HCT116 (cell line): ENCODE measurements at regions not wholly inside any gene's neighbourhood (a gene's known extent, or its start where the extent isn't known, plus 50 kb on each side); places are given as distances from the start of the nearest gene placed in this dataset.

Source experiments
- ATAC-seq: fragments of 200-7000 bp; cut with Tn5 transposase; 2 replicates; pipeline ENCODE4 v1.9.1; 2020; ENCODE audit warnings: mild to moderate bottlenecking, moderate library complexity
- BruUV-seq: library from RNA; stranded (reverse); fragments of 400-500 nt; replicated peaks from 2 replicates; lab custom pipeline; 2021; lab: Mats Ljungman, UMichigan
- CTCF ChIA-PET: fragments of 300-600 bp; sonication (Branson Sonifier 250); formaldehyde crosslinking; loops from one replicate; lab custom pipeline; 2021; ENCODE audit warnings: antibody characterized with exemption; lab: Charles Lee
- POLR2A ChIA-PET: fragments of 300-600, 350-600 bp; sonication (Branson Sonifier 250); formaldehyde crosslinking; loops from one replicate; lab custom pipeline; 2021; ENCODE audit warnings: antibody characterized with exemption; lab: Charles Lee
- RAD21 ChIA-PET, 2 experiments: fragments of 300-600 bp; sonication (Branson Sonifier 250); formaldehyde crosslinking; loops; one replicate each; lab custom pipeline; 2023; ENCODE audit warnings: low total read pairs in 2 of 2; ENCODE audit not compliant: uncharacterized antibody in 2 of 2, unreplicated experiment in 2 of 2, low non-redundant PET in 1 of 2; lab: Charles Lee
- DNase-seq: peaks from one replicate; pipeline ENCODE4 v3.0.0-alpha.2; 2010; ENCODE audit warnings: low read depth, low spot score
- H2AFZ ChIP-seq: fragments of 200-600 bp; shearing (Covaris generic), sonication (generic); 2 replicates; pipeline ENCODE4 v1.6.1; 2017; ENCODE audit warnings: low read depth, mixed run types, mixed read lengths, antibody characterized with exemption, low read length; ENCODE audit not compliant: poor library complexity, severe bottlenecking
- H3K27ac ChIP-seq: 2 replicates; pipeline ENCODE4 v1.5.1; 2012; ENCODE audit warnings: low read depth, low read length
- H3K27me3 ChIP-seq: fragments of 200-600 bp; sonication (generic); 2 replicates; pipeline ENCODE4 v1.6.1; 2016; ENCODE audit warnings: mixed run types, low read length, mixed read lengths; ENCODE audit not compliant: insufficient read depth
- H3K36me3 ChIP-seq, 2 experiments: fragments of 200-500 bp in 1 of 2; fragments of 200-600 bp in 1 of 2; sonication (Bioruptor generic) in 1 of 2; sonication (generic) in 1 of 2; 2 replicates each; pipeline versions ENCODE4 v1.5.1 to v1.6.1; 2014 to 2016; ENCODE audit warnings: low read length in 2 of 2, inconsistent platforms in 1 of 2, mixed read lengths in 1 of 2, mixed run types in 1 of 2; ENCODE audit not compliant: insufficient read depth in 2 of 2, control insufficient read depth in 1 of 2
- H3K4me1 ChIP-seq, 2 experiments: fragments of 200-600 bp in 1 of 2; sonication (generic) in 1 of 2; 2 replicates each; pipeline versions ENCODE4 v1.5.1 to v1.6.1; 2012 to 2017; ENCODE audit warnings: low read length in 2 of 2, inconsistent platforms in 1 of 2, mild to moderate bottlenecking in 1 of 2, mixed read lengths in 1 of 2, mixed run types in 1 of 2, moderate library complexity in 1 of 2; ENCODE audit not compliant: insufficient read depth in 2 of 2, control insufficient read depth in 1 of 2
- H3K4me2 ChIP-seq: fragments of 200-600 bp; sonication (generic); 2 replicates; pipeline ENCODE4 v1.6.1; 2017; ENCODE audit warnings: mixed run types, low read length, mixed read lengths
- H3K4me3 ChIP-seq, 2 experiments: fragments of 200-600 bp in 1 of 2; sonication (generic) in 1 of 2; replicated peaks in 1 of 2; 2 replicates each; pipeline ENCODE4 v1.5.1; 2011 to 2016; ENCODE audit warnings: low read length in 2 of 2, control low read depth in 1 of 2, low read depth in 1 of 2, mild to moderate bottlenecking in 1 of 2, mixed read lengths in 1 of 2, mixed run types in 1 of 2
- H3K79me2 ChIP-seq: fragments of 200-600 bp; sonication (generic); 2 replicates; pipeline ENCODE4 v1.6.1; 2017; ENCODE audit warnings: mild to moderate bottlenecking, mixed run types, low read length, moderate library complexity, mixed read lengths; ENCODE audit not compliant: insufficient read depth
- H3K9ac ChIP-seq: fragments of 200-600 bp; sonication (generic); 2 replicates; pipeline ENCODE4 v1.6.1; 2016; ENCODE audit warnings: low read length, mixed read lengths
- H3K9me2 ChIP-seq: fragments of 200-600 bp; sonication (generic), shearing (Covaris generic); 2 replicates; pipeline ENCODE4 v1.6.1; 2017; ENCODE audit warnings: mixed run types, mild to moderate bottlenecking, moderate library complexity; ENCODE audit not compliant: insufficient read depth
- H3K9me3 ChIP-seq, 2 experiments: fragments of 200-500 bp in 1 of 2; fragments of 200-600 bp in 1 of 2; sonication (Bioruptor generic) in 1 of 2; sonication (generic) in 1 of 2; 2 replicates each; pipeline ENCODE4 v1.6.1; 2014 to 2017; ENCODE audit warnings: low read length in 2 of 2, mixed read lengths in 2 of 2, inconsistent platforms in 1 of 2, low read depth in 1 of 2, mild to moderate bottlenecking in 1 of 2, mixed run types in 1 of 2, moderate library complexity in 1 of 2; ENCODE audit not compliant: control insufficient read depth in 1 of 2, insufficient read depth in 1 of 2
- H4K20me1 ChIP-seq: fragments of 200-600 bp; sonication (generic), shearing (Covaris generic); 2 replicates; pipeline ENCODE4 v1.6.1; 2017; ENCODE audit warnings: mixed run types, mild to moderate bottlenecking, moderate library complexity; ENCODE audit not compliant: insufficient read depth
- CBX3 ChIP-seq: IDR thresholded peaks from 2 replicates; pipeline ENCODE4 v1.6.1; 2012; ENCODE audit warnings: low read depth
- CEBPB ChIP-seq: IDR thresholded peaks from 2 replicates; pipeline ENCODE4 v1.6.1; 2012; ENCODE audit warnings: low read depth
- EGR1 ChIP-seq: IDR thresholded peaks from 2 replicates; pipeline ENCODE4 v1.6.1; 2012; ENCODE audit warnings: low read depth
- ELF1 ChIP-seq: IDR thresholded peaks from 2 replicates; pipeline ENCODE4 v1.6.1; 2012; ENCODE audit warnings: low read depth, borderline replicate concordance
- EZH2 ChIP-seq: fragments of 200-600 bp; sonication (generic); IDR thresholded peaks from 2 replicates; pipeline ENCODE4 v1.6.1; 2017; ENCODE audit warnings: antibody characterized with exemption, mixed run types
- EZH2phosphoT487 ChIP-seq: fragments of 200-600 bp; IDR thresholded peaks from 2 replicates; pipeline ENCODE4 v1.6.1; 2018; ENCODE audit warnings: antibody characterized with exemption, borderline replicate concordance
- FOSL1 ChIP-seq: IDR thresholded peaks from 2 replicates; pipeline ENCODE4 v1.6.1; 2012; ENCODE audit warnings: low read depth
- JUND ChIP-seq: IDR thresholded peaks from 2 replicates; pipeline ENCODE4 v1.6.1; 2012
- POLR2AphosphoS5 ChIP-seq: IDR thresholded peaks from 2 replicates; pipeline ENCODE4 v1.6.1; 2011; ENCODE audit warnings: mild to moderate bottlenecking, low read depth, low read length, moderate library complexity
- RAD21 ChIP-seq: IDR thresholded peaks from 2 replicates; pipeline ENCODE4 v1.6.1; 2012; ENCODE audit warnings: low read depth, mild to moderate bottlenecking
- SP1 ChIP-seq: IDR thresholded peaks from 2 replicates; pipeline ENCODE4 v1.6.1; 2012; ENCODE audit warnings: low read depth
- SRF ChIP-seq: IDR thresholded peaks from 2 replicates; pipeline ENCODE4 v1.6.1; 2012; ENCODE audit warnings: low read depth
- TCF7L2 ChIP-seq: IDR thresholded peaks from 2 replicates; pipeline ENCODE4 v1.7.0; 2011; ENCODE audit warnings: borderline replicate concordance, inconsistent platforms; ENCODE audit not compliant: insufficient read depth, insufficient read length; ENCODE audit errors: extremely low read depth
- YY1 ChIP-seq: IDR thresholded peaks from 2 replicates; pipeline ENCODE4 v1.6.1; 2011; ENCODE audit warnings: low read length, low read depth, moderate library complexity, mild to moderate bottlenecking; ENCODE audit not compliant: insufficient replicate concordance; ENCODE audit errors: extremely low read depth
- ZNF274 ChIP-seq: fragments of 200-500 bp; sonication (Bioruptor generic); IDR thresholded peaks from 2 replicates; pipeline ENCODE4 v1.6.1; 2014; ENCODE audit warnings: mild to moderate bottlenecking, low read depth, low read length, inconsistent platforms
- intact Hi-C: fragments of 100-400 bp; cut with micrococcal nuclease; formaldehyde crosslinking; loops from 2 replicates; pipeline ENCODE4 v1.10.0; 2022
- TF ChIP-seq, protein P1 (sequence below): IDR thresholded peaks from 2 replicates; pipeline ENCODE4 v1.6.1; 2012
- TF ChIP-seq, protein P2 (sequence below): IDR thresholded peaks from 2 replicates; pipeline ENCODE4 v1.6.1; 2011; ENCODE audit warnings: mild to moderate bottlenecking, low read length, moderate library complexity; ENCODE audit not compliant: insufficient replicate concordance; ENCODE audit errors: extremely low read depth
- TF ChIP-seq, protein P3 (sequence below): IDR thresholded peaks from 2 replicates; pipeline ENCODE4 v1.6.1; 2012
- TF ChIP-seq, protein P4 (sequence below), 3 experiments: fragments of 200-600 bp in 1 of 3; sonication (generic) in 1 of 3; IDR thresholded peaks in 2 of 3; conservative IDR thresholded peaks in 1 of 3; 2 replicates each; pipeline ENCODE4 v1.5.1; 2012 to 2017; ENCODE audit warnings: low read depth in 2 of 3, low read length in 2 of 3, antibody characterized with exemption in 1 of 3, borderline replicate concordance in 1 of 3, control low read depth in 1 of 3, mild to moderate bottlenecking in 1 of 3, mixed read lengths in 1 of 3, mixed run types in 1 of 3, moderate library complexity in 1 of 3; ENCODE audit not compliant: insufficient read depth in 1 of 3
- TF ChIP-seq, protein P5 (sequence below): IDR thresholded peaks from 2 replicates; pipeline ENCODE4 v1.6.1; 2012; ENCODE audit warnings: low read depth

DNA sequence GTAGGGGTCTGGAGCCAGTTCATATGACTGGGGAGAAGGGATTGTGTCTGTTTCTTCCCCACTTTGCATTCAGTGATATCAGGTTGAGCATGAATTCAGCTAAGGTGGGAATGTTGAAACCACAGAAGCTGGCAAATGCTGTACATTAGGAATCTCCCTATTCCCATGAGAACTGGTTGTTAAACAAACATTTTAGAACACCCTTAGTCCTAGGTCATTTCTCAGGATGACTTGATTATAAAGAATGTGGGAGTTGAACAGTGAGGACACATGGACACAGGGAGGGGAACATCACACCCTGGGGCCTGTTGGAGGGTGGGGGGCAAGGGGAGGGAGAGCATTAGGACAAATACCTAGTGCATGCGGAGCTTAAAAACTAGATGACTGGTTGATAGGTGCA, 62.6 kb upstream of the LIMCH1 start:
- no TSS peak for BruUV-seq
- ChIA-PET RAD21 (no interaction called here), CTCF (no interaction called here), POLR2A (no interaction called here)
- H3K9me2 ChIP-seq = no peaks in the 10 kb centered on the region; the same call in 1 of the 2 replicates
- no peak for ATAC-seq
- H3K4me1 ChIP-seq = no peaks in the 10 kb centered on the region
- H2AFZ ChIP-seq = no peak overlapping the region
- no peaks in the 10 kb centered on the region for H3K9me3 ChIP-seq
- TF ChIP-seq ELF1 (no peak), POLR2AphosphoS5 (no peak), SP1 (no peak), SRF (no peak), TCF7L2 (no peak), FOSL1 (no peak), JUND (no peak), CBX3 (no peak), RAD21 (no peak), EGR1 (no peak), EZH2phosphoT487 (no peak), YY1 (no peak), ZNF274 (no peak), CEBPB (no peak), EZH2 (no peak)
- TF ChIP-seq, protein P1, sequence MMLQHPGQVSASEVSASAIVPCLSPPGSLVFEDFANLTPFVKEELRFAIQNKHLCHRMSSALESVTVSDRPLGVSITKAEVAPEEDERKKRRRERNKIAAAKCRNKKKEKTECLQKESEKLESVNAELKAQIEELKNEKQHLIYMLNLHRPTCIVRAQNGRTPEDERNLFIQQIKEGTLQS = no peak
- TF ChIP-seq, protein P2, sequence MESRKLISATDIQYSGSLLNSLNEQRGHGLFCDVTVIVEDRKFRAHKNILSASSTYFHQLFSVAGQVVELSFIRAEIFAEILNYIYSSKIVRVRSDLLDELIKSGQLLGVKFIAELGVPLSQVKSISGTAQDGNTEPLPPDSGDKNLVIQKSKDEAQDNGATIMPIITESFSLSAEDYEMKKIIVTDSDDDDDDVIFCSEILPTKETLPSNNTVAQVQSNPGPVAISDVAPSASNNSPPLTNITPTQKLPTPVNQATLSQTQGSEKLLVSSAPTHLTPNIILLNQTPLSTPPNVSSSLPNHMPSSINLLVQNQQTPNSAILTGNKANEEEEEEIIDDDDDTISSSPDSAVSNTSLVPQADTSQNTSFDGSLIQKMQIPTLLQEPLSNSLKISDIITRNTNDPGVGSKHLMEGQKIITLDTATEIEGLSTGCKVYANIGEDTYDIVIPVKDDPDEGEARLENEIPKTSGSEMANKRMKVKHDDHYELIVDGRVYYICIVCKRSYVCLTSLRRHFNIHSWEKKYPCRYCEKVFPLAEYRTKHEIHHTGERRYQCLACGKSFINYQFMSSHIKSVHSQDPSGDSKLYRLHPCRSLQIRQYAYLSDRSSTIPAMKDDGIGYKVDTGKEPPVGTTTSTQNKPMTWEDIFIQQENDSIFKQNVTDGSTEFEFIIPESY = no peak
- TF ChIP-seq, protein P3, sequence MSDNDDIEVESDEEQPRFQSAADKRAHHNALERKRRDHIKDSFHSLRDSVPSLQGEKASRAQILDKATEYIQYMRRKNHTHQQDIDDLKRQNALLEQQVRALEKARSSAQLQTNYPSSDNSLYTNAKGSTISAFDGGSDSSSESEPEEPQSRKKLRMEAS = no peak
- TF ChIP-seq, protein P4, sequence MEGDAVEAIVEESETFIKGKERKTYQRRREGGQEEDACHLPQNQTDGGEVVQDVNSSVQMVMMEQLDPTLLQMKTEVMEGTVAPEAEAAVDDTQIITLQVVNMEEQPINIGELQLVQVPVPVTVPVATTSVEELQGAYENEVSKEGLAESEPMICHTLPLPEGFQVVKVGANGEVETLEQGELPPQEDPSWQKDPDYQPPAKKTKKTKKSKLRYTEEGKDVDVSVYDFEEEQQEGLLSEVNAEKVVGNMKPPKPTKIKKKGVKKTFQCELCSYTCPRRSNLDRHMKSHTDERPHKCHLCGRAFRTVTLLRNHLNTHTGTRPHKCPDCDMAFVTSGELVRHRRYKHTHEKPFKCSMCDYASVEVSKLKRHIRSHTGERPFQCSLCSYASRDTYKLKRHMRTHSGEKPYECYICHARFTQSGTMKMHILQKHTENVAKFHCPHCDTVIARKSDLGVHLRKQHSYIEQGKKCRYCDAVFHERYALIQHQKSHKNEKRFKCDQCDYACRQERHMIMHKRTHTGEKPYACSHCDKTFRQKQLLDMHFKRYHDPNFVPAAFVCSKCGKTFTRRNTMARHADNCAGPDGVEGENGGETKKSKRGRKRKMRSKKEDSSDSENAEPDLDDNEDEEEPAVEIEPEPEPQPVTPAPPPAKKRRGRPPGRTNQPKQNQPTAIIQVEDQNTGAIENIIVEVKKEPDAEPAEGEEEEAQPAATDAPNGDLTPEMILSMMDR (IDR thresholded peaks at IDR 0.05 in 2 of 3, conservative IDR thresholded peaks at IDR 0.05 in 1 of 3; ENCODE audit: borderline replicate concordance in 1 of 3, insufficient read depth in 1 of 3, low read depth in 2 of 3, low read length in 2 of 3) = no peak
- TF ChIP-seq, protein P5, sequence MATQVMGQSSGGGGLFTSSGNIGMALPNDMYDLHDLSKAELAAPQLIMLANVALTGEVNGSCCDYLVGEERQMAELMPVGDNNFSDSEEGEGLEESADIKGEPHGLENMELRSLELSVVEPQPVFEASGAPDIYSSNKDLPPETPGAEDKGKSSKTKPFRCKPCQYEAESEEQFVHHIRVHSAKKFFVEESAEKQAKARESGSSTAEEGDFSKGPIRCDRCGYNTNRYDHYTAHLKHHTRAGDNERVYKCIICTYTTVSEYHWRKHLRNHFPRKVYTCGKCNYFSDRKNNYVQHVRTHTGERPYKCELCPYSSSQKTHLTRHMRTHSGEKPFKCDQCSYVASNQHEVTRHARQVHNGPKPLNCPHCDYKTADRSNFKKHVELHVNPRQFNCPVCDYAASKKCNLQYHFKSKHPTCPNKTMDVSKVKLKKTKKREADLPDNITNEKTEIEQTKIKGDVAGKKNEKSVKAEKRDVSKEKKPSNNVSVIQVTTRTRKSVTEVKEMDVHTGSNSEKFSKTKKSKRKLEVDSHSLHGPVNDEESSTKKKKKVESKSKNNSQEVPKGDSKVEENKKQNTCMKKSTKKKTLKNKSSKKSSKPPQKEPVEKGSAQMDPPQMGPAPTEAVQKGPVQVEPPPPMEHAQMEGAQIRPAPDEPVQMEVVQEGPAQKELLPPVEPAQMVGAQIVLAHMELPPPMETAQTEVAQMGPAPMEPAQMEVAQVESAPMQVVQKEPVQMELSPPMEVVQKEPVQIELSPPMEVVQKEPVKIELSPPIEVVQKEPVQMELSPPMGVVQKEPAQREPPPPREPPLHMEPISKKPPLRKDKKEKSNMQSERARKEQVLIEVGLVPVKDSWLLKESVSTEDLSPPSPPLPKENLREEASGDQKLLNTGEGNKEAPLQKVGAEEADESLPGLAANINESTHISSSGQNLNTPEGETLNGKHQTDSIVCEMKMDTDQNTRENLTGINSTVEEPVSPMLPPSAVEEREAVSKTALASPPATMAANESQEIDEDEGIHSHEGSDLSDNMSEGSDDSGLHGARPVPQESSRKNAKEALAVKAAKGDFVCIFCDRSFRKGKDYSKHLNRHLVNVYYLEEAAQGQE = no peak
- no peak overlapping the region for H3K27ac ChIP-seq
- no peaks in the 10 kb centered on the region for H3K27me3 ChIP-seq
- H4K20me1 ChIP-seq = no peaks in the 10 kb centered on the region
- H3K4me2 ChIP-seq = no peak overlapping the region
- H3K4me3 ChIP-seq = no peak overlapping the region
- no peaks in the 10 kb centered on the region for H3K79me2 ChIP-seq
- no peak for DNase-seq
- H3K36me3 ChIP-seq = no peaks in the 10 kb centered on the region
- intact Hi-C loops = no loop called here
- no peak overlapping the region for H3K9ac ChIP-seq
